ENCODE measurements at regions not wholly inside any gene's neighbourhood (a gene's known extent, or its start where the extent isn't known, plus 50 kb on each side); places are given as distances from the start of the nearest gene placed in this dataset.

DNA sequence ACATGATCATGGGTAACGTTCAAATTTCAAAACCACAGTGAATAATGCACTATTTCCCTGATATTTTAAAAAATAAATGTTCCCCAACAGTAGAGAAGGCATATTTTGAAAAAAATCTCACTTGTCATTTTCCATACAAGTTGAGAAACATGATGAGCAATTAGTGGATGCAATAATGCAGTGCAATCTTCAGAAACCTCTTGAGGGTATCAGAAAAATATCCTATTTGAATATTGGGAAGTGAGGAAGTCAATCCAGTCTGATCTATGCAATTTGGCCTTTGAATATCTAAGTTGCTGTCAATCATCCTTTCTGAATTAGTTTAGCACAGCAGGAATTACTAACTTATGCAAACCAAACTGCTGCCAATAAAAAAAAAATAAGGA is 776.8 kb downstream of the PCDH18 start:
- TF ChIP-seq CTCF (conservative IDR thresholded peaks at IDR 0.05; ENCODE audit: low read depth, low read length) (no peak), EZH2 (IDR thresholded peaks at IDR 0.05; ENCODE audit: borderline replicate concordance, low read depth, low read length, poor library complexity, severe bottlenecking) (no peak)

All from A673 (cell line).